ENCODE measurements at regions not wholly inside any gene's neighbourhood (a gene's known extent, or its start where the extent isn't known, plus 50 kb on each side); places are given as distances from the start of the nearest gene placed in this dataset.

DNA sequence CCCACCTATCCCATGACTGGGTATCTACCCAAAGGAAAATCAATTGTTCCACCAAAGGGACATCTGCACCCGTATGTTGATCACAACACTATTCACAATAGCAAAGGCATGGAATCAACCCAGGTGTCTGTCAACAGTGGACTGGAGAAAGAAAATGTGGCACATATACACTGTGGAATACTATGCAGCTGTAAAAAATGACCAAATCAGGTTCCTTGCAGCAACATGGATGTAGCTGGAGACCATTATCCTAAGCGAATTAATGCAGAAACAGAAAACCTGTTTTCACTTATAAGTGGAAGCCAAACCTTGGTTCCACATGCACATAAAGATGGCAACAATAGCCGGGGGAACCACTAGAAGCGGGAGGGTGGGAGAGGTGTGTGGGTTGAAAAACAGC lies 228.6 kb downstream of the UQCRFS1 start:
- TF ChIP-seq SUZ12 (IDR thresholded peaks at IDR 0.05; ENCODE audit: extremely low read depth, insufficient read depth, insufficient read length) = no peak
- TF ChIP-seq ZNF274 (IDR thresholded peaks at IDR 0.05; ENCODE audit: low read depth, low read length) = no peak

Measured in NT2/D1 (cell line).